GM12875 (cell line): ENCODE measurements at regions not wholly inside any gene's neighbourhood (a gene's known extent, or its start where the extent isn't known, plus 50 kb on each side); places are given as distances from the start of the nearest gene placed in this dataset.

ENCODE experiments used
- H3K4me3 ChIP-seq: one replicate; pipeline ENCODE4 v1.5.1; 2011; ENCODE audit warnings: low read depth, low read length, control low read depth
- TF ChIP-seq, protein P1 (sequence below): IDR thresholded peaks from 2 replicates; pipeline ENCODE4 v1.5.1; 2011; ENCODE audit warnings: low read depth, mild to moderate bottlenecking, control low read depth, inconsistent platforms, low read length, moderate library complexity, borderline replicate concordance; ENCODE audit not compliant: insufficient read depth

DNA sequence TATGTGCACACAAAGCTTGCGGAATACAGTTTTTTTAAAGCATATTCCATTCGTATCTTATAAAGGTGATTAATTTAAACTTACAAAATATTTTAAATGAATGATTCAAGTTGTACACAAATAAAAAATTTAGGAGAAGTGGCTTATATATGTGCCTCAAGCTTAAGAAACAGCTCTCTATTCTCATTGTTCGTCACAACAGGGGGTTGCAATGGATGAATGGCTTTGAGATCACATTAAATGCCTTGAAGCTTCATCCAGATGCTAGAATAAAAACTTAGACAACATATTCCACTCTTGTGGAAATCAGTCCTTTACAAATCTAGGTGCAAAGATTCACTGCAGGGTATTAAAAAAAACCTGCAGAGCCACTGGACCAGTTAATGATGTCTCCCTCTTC, 303.9 kb upstream of the LRFN5 start:
- TF ChIP-seq, protein P1, sequence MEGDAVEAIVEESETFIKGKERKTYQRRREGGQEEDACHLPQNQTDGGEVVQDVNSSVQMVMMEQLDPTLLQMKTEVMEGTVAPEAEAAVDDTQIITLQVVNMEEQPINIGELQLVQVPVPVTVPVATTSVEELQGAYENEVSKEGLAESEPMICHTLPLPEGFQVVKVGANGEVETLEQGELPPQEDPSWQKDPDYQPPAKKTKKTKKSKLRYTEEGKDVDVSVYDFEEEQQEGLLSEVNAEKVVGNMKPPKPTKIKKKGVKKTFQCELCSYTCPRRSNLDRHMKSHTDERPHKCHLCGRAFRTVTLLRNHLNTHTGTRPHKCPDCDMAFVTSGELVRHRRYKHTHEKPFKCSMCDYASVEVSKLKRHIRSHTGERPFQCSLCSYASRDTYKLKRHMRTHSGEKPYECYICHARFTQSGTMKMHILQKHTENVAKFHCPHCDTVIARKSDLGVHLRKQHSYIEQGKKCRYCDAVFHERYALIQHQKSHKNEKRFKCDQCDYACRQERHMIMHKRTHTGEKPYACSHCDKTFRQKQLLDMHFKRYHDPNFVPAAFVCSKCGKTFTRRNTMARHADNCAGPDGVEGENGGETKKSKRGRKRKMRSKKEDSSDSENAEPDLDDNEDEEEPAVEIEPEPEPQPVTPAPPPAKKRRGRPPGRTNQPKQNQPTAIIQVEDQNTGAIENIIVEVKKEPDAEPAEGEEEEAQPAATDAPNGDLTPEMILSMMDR: no peak
- no peak overlapping the region for H3K4me3 ChIP-seq

DNA sequence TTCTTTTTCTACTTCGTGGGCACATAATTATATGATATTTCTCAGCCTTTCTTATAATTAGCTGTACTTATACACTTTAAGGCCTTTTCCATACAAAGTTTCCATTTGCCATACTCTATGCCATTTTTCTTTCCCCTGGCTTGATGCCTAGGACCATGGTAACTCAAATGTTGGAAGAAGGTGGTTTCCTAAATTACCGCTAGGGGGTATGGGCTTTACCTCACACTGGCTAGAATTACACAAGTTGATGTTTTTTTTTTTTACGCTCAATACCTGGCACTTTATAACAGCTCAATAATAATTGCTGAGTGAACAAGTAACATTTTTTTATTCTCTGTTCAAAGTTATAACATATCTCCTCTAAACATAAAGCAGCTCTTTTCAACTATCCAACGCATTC, 306.8 kb upstream of the LRFN5 start:
- H3K4me3 ChIP-seq: no peak overlapping the region
- TF ChIP-seq, protein P1: no peak

DNA sequence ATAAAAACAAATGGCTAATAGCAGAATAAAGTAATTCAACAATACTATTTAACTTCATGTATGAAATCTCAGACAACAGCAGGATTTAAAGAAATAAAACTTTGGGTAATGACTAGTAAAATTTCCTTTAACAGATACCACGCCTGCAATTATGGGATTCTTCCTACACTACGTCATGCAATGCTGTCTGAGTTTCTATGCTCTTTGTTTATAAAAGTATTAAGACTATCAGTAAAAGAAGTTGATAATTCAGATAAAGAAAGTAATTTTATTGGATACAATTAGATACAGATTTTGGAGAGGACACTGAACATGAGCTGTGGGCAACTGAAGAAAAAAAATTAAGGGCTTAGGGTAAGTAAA, 308.4 kb upstream of the LRFN5 start:
- H3K4me3 ChIP-seq: no peak overlapping the region
- TF ChIP-seq, protein P1: no peak

DNA sequence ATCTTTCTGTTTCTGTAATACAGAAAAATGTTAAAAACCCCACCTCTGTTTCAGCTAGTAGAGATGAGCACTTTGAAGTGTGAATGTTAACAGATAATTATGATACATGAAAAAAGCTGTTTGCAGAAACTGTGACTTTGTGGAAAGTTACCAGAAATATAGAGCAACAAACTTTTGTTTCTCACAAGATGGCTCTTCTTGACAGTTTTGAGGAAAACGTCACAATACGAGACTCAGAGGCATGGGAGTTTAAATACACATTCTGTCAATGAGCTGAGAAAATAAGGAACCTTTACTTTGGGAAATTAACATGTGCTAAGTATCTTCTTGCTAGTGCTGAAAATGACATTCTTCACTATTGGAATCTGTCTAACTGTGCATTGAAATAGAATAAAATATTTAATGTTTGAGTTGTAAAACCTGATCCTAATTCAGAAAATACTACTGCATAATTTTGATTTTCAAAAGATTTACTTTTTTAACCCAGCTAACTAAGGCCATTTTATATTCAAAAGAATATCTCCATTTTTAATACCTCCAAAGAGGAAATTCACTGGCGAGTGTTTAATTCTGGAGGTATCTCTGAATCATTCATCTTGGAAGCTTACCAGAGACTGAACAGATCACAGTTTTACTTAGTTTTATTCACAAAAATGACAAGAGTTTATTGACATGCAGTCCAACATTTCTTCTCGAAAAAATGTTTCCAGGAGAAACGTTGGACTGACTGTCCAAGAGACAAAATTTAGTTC, 308.9 kb upstream of the LRFN5 start:
- TF ChIP-seq, protein P1: no peak
- no peak overlapping the region for H3K4me3 ChIP-seq

DNA sequence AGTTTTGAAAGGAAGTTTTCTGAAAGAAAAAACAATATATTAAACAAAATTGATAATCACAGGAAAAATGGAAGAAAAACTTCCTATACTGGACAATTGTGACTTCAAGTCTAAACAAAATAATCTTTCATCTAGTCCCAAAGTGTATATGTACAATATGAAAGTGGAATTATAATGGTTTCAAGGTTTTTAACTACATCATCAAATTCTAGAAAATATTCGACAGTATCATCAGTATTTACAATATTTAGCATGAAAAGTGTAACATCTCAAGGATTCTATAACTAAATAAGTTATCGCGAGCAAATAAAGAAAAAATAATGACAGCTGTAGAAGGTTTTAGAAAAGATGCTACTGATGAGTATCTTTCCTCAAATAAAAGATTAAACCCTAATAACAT, 310.9 kb upstream of the LRFN5 start:
- H3K4me3 ChIP-seq: no peak overlapping the region
- TF ChIP-seq, protein P1: no peak

DNA sequence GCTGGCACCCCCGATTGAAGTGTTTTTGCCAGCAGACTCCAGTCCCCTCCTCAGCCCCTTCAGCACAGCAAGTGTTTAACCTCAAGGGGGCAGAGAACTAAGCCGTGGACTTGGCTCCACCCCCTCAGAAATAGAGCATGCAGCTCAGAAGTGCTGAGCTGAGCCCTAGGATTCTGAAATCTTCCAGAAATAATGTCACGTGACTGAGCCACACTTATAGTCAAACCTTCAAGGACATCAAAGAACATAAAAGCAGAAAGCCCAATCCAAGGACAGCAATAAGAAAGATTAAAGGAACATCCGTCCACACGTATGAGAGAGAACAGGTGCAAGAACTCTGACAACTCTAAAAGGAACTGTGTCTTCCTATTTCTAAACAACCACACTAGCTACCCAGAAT, 317.7 kb upstream of the LRFN5 start:
- H3K4me3 ChIP-seq: no peak overlapping the region
- TF ChIP-seq, protein P1: no peak

DNA sequence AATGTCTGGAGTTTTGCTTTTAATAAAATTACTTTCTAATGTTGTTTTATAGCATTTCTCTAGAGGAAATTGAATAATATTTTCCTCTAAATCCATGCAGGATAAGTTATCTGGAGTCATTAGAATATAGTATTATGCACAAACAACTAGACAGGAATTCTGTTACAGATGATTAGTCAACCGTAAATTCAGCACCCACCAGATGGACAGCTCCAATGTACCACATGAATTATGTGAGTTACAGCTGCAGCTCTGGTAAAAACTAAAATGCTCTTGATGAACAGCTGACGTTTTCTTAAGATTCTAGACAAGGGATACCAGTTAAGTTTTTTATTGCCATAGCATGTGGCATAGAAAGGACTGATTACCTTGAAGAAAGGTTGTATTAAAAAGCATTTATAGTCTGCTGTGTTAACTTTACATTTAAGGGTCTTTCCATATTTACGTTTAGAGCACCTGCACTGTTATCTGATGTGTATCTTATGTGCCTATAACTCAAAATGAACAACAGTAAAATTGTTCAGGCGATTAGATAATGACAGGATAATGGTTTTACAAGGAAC, 321.4 kb upstream of the LRFN5 start:
- H3K4me3 ChIP-seq: no peak overlapping the region
- TF ChIP-seq, protein P1: no peak
